Fibroblast of skin of right quadriceps (primary cell): ENCODE measurements at regions not wholly inside any gene's neighbourhood (a gene's known extent, or its start where the extent isn't known, plus 50 kb on each side); places are given as distances from the start of the nearest gene placed in this dataset.
A peak's percentile ranks its signal among the peaks of the same experiment; 100 is the strongest.
"Not testable (repeated sequence)": the region's sequence is repeated elsewhere in the genome, so short reads cannot be mapped to it uniquely, and the experiment has no call there.

Experiments
- DNase-seq: peaks from one replicate; pipeline ENCODE4 v3.0.0-alpha.2; 2013

DNA sequence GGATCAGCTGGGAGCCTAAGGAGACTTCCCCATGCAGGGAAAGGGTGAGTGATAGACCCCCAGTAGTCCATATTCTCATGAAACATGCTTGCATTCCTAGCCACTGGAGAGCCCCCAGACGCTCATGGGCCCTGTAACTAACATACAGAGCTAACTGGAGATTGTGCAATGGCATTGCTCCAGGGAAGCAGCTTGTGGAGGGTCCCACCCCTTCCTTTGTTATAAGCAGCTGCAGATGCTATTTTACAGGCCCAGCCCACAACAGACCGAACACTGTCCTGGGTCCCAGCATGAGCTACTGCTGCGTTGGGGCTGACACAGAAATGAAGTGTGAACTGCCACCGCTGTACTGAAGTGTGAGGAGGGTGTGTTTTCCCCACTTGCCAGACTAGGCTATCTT is 1465.7 kb upstream of the DIAPH2 start:
- DNase-seq = no peak

DNA sequence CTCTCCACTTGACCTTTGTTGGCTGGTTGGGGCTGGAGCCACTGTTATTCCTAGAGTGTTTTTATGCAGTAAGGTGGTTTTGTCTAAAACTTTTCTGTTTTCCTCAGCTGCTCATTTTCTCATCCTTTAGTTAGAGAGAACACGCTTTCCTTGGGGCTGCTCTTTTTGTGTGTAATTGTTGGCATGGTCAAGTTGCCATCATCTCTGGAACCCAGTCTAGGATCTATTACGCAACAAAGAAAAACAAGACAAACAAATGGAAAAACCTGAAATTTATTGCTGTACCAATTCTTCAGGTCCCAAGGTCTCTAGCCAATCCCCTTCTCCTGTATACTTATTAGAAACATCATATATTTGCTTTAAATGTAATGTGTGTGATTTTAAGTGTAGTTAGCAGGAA is 1436.3 kb upstream of the DIAPH2 start:
- DNase-seq = no peak

DNA sequence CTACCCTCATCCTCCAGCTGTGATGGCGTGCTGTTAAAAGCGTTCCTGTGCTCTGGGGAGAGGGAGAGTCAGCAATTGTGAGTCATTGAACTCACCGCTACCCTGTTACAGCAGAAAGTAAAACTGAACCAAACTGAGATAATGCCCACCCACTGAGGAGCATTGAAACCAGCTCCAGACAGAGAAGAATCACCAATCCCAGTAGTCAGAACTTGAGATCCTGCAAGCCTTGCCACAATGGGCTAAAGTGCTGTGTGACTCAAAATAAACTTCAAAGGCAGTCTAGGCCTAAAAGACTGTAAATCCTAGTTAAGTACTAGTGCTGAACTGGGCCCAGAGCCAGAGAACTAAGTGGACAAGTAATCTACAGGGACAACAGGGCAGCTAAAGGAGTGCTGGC is 1394.2 kb upstream of the DIAPH2 start:
- DNase-seq = no peak

DNA sequence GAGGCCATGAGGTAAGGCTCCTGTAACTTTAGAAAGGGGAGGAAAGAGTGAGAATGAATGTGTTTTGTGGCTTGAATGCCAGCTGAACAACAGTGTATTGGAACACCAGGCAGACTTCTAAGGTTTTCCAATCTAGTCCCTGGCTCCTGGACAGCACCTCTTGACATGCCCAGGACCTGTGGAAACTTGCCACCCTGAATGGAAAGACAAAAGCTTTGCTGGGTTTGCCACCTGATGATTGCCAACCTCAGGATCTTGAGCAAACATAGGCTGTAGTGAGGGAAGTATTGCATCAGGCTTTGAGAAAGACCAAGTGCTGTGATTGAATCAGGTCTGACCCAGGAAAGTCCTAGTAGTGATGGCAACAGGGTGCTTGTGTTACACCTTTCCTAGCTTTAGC is 1393.1 kb upstream of the DIAPH2 start:
- DNase-seq = no peak

DNA sequence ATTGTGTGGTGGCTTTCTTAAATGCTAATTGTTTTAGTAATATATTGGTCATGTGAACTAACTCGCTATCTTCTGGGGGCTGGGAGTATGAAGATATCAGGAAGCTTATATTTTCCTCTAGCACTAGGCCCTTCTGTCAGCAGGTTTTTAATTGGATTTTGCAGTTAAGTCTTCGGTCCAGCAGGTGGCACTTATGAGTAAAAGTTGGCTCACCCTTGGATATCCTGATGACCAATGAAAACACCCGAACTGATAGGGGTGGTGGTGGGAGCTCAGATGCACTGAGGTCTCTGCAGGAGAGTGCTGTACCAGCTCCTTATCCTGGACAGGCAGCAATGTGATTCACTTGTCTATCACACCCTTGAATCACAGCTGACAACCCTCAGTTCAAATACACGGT is 1365.8 kb upstream of the DIAPH2 start:
- no peak for DNase-seq

DNA sequence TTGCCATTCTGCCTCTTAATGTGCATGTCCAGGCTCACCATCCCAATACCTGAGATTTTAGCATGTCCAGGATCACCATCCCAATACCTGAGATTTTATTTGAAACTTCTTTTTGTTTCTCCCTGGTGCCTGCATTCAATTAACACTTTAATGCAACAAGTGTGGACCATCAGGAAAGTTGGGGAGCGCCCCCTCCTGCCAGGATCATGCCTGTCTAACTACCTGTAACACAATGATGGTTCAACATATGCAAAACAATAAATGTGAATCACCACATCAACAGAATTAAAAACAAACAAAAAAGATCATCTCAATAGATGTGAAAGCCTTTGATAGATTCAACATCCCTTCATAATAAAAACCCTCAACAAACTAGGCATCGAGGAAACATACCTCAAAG is 1359.5 kb upstream of the DIAPH2 start:
- no peak for DNase-seq

DNA sequence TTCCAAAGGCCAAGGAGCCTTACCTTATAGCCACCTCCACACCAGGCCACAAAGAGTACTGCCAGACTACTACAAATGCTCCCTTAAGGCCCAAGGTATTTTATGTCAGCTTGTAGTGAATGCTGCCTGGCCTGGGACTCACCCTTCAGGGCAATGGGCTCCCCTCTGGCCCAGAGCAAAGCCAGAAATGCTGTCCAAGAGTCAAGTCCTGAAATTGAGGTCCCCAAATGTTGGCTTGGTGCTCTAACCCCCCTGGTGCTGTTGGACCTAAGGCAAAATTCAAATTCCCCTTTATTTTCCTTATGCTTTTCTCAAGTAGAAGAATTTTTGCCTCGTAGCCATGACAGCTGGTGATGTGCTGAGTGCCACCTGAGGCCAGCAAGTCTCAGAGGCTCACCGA is 1354.3 kb upstream of the DIAPH2 start:
- no peak for DNase-seq

DNA sequence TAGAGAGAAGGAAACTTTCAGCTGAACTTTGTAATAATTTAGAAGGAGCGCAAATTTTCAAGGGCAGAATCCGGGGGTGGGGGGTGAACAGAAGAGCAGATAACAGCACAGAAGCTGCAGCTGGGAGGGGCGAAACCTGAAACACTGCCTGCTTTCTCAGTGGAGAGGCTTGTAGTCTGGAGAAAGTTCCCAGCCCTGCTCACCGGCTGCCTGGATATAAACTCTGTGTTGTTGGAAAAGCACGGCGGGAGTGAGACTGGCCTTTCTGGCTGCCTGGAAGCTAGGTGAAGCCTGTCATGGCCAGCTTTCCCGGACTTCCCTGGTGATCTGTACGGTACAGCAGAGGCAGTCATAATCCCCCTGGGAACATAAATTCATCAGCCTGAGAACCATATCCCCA is 1352.1 kb upstream of the DIAPH2 start:
- no peak for DNase-seq

DNA sequence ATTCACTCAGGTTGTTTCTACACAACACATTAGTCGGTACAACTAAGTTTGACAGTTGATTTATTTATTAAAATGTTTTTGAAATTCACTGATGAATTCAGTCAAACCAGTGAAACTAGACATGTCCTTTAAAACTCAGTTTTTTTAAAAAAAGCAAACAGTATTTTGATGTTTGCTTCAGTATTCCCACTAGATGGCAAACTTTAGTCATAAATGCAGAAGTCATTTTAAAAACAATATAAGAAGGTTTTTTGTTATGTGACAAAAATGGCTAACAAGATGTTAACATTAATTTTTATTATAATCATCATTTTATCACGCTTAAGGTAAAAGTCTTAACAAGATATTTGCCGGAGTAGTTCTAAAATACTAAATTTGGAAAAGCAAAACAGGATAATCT is 1337.8 kb upstream of the DIAPH2 start:
- DNase-seq = no peak

DNA sequence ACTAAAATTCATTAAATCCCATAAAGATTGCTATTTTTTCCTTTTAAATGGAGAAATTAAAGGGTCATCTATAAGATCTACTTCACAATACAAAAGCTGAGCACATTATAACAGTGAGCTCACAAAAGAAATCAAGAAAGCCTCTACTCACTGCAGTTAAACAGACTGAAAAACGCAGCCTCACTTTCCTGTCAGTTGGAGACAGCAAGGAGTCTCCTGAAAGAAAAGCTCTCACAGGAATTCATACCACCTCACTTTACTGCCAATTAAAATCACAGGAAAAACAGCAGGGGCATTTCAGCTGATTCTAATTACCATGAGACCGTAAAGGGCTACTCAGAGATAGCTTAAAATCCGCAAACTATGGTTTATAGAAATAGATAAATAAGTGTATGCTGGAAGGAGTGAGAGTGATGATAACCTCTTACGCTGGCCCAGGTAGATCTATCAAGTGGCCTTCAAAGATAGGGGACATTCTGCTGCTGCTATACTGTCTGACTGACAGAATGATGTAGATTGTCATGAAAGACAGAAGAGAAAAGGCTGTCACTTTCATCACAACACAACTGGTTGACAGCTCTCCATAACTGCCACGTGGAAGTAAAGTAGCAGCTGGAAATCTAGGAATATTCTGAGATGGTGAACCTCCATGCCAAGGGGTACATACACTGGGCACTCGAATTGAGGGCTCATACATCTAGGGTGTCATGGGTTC is 1333.7 kb upstream of the DIAPH2 start:
- DNase-seq = no peak

DNA sequence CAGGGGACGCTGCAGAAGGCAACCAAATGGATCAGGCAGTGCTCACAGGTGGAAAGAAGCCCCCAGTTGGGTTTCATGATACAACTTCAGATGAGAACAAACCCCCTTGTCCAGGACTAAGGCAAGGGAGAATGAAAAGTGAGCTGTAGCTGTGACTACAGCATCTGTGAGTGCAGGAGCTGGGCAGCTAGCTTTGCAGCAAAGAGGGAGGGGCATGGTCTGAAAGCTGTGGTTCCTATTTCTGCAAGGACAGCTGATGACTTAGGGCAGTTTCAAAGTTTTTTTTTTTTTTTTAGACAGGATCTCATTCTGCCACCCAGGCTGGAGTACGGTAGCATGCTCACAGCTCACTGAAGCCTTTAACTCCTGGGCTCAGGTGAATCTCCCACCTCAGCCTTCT is 1317.4 kb upstream of the DIAPH2 start:
- DNase-seq = no peak

DNA sequence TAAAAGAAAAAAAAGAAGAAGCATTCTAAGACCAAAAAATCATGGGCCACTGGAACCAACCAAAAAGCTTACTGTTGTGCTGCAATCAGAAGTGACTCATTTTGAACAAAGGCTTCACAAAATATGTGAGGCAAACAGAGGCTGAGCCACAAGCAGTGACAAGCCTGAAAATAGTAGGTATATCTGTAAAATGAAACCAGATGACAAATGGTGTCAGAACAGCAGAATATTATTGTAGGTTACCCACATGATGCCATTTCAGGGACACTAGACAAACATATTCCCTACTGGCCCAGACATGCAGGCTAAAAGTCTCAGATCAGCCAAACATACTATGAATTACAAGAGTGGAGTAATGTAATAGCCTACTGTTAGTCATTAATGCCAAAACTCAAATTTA is 1301.8 kb upstream of the DIAPH2 start:
- DNase-seq = no peak

DNA sequence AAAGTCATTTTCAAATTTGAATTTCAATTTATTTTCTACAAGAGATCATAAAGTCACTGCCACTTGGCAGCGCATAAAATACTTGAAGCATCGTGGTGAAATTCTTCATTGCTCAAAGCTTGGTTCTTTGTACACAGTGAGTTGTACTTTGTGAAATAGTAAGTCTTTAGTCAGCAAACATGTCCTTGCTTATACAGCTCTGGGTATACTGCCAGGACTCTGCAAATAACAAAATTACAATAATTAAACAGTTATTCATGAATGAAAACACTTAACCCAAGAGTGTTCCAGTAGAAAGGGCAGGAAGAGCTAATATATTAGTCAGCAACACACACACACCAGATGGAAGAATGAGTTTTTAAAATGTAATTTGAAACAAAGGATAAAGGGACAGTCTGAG is 1300.9 kb upstream of the DIAPH2 start:
- DNase-seq = no peak

DNA sequence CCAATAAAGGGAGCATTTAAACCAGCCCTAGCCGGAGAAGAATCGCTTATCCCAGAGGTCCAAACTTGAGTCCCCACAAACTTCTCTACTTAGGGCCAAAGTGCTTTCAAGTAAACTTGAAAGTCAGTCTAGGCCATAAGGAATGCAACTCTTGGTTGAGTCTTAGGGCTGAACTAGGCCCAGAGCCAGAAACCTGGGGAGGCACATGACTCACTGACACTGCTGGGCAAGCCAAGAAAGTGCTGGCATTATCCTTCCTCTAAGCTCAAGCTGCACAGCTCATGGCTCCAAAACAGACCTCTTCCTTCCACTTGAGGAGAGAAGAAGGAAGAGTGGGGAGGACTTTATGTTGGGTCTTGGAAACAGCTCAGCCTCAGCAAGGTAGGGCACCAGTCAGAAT is 1257.3 kb upstream of the DIAPH2 start:
- peak; percentile 9 for DNase-seq

DNA sequence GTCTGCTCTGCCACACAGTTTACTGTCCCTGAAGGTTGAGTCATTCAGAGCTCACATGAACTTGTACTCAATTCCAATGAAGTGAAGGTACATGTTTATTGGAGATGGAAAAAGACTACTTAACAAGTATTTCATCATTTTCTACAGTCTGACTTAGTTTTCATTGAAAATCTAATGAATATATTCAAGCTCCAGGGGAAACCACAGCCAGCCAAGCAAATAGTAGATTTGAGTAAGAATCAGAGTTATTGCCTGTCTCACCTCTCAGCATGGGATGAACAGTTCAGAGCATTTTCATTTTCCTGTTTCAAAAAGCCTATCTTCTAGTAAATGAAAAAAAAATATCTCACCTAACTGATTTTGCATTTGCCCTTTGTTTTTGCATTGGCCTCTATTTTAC is 1249.4 kb upstream of the DIAPH2 start:
- no peak for DNase-seq

DNA sequence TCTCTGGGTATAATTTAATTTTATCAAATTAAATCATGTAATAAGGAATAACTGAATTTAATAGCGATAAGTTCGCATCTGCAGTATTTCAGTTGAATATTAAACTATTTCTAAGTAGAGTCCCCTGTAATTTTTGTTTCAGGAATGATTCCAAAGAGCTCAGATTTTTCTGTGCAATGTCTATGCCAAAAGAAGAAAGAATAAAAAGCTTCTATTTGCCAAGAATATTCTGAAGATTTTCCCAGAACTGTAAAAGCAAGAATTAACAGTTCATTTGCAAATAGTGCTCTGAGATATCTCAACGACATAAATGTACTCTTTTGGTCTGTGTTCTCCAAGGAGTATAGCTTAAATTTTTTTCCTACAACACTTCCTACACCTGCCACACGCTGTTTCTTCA is 1242.8 kb upstream of the DIAPH2 start:
- DNase-seq = no peak

DNA sequence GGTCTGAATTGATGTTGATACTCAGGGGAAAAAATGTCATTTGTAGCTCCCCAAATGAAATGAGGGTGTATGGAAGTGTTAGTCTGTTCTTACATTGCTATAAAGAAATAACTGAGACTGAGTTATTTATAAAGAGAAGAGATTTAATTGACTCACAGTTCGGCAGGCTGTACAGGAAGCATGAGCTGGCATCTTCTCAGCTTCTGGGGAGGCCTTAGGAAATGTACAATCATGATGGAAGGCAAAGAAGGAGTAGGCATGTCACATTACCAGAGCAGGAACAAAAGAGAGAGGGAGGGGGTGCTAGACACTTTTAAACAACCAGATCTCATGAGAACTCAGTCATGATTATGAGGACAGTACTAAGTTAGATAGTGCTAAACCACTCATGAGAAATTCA is 1199.9 kb upstream of the DIAPH2 start:
- no peak for DNase-seq

DNA sequence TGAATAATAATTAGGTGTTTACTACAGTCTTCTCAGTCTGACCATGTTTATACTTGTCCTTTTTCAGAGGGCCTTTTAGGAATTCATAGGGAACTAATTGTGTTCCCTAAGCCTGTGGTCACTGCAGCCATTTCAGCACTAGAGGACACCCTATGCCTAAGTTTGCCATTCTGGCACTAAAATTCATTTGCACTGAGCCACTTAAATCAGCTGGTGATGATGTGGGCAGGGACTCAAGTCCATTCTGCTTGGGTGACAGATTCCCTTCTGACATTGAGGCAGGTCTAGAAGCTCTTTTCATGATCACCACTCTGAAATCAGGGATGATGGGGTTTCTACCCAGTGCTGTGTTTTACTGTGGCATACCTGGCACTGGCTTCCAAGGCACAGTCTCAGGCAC is 1178.9 kb upstream of the DIAPH2 start:
- no peak for DNase-seq

DNA sequence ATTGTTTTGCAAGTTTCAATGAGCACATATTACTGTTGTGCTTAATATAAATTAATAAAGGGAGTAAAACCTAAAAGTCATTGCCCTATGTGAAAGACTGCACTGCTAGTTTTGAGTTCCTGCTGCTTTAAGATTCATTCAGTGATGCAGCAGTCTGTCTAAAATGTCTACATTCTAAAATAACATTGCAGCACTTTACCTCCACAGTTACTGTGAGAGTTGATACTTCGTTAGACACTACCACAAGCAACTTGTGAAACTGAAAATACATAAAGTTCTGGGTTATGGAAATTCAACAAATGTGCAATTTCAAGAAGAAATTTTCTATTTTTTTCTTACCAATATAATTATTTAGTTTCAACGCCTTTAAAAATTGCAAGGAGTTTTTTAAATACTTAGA is 1175.2 kb upstream of the DIAPH2 start:
- DNase-seq = no peak

DNA sequence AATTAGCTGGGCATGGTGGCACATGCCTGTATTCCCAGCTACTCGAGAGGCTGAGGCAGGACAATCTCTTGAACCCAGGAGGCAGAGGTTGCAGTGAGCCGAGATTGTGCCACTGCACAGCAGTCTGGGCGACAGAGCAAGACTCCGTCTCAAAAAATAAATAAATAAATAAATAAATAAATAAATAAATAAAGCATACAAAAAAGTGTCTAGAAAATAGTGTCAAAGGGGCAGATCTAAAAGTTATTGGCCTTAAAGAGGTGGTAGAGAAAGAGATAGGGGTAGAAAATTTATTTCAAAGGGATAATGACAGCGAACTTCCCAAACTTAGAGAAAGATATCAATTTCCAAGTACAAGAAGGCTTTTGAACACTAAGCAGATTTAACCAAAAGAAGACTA is 1160.6 kb upstream of the DIAPH2 start:
- not testable (repeated sequence) for DNase-seq

DNA sequence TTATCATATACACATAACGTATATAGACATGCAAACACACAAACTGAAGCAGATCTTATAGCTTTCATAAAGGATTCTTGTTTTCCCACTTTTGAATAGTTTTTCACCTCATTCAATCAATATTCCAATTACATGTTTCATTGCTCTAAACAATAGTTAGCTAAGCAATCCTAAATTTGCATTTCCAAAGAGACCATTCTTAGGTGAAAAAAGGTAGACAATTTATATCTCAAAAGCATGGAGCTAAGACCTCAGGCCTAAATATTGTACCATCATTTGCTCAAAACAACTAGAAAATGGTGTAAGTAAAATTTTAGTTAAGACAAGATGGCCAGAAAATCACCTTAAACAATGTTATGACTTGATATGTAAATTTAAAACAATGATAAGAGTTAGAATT is 1148.5 kb upstream of the DIAPH2 start:
- DNase-seq = no peak

DNA sequence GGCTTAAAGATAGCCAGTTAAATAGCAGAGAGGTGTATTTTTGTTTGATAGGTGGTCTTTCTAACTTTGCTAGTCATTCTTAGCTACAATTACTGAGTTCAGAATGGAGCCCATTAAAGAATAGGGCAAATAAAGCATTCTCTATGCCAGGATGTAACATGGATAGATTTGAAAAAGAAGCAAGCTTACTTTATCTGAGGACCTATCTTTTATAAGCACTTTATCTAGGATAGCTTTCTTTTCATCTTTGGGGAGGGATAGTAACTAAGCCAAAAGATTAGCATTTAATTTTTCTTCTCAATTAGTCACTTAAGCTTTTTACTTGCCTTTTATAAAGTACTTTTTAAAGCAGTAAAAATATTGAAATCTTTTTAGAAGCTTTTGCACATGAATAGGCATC is 1148.0 kb upstream of the DIAPH2 start:
- DNase-seq = no peak

DNA sequence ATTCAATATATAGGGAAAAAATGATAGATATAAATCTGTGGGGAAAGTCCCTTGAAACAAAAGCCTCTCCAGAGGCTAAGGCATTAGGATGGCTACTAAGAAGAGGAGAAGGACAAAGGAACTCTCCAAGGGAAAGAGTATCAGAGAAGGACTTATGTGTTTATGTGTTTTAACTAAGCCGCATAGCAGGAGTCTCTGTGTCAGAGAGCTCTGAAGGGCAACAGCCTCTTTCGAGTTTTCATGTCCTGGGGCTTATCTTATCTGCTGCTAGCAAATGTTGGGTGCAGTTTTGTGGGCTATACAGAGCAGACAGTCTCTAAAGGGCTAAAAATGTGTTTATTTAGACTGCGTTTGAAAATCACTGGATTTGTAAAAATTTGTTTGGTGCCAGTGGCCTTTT is 1145.6 kb upstream of the DIAPH2 start:
- no peak for DNase-seq

DNA sequence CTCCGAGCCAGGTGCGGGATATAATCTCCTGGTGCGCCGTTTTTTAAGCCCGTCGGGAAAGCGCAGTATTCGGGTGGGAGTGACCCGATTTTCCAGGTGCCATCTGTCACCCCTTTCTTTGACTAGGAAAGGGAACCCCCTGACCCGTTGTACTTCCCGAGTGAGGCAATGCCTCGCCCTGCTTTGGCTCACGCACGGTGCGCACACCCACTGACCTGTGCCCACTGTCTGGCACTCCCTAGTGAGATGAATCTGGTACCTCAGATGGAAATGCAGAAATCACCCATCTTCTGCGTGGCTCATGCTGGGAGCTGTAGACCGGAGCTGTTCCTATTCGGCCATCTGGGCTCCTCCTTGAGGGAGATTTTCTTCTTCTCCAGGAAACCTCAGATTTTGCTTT is 1135.1 kb upstream of the DIAPH2 start:
- not testable (repeated sequence) for DNase-seq

DNA sequence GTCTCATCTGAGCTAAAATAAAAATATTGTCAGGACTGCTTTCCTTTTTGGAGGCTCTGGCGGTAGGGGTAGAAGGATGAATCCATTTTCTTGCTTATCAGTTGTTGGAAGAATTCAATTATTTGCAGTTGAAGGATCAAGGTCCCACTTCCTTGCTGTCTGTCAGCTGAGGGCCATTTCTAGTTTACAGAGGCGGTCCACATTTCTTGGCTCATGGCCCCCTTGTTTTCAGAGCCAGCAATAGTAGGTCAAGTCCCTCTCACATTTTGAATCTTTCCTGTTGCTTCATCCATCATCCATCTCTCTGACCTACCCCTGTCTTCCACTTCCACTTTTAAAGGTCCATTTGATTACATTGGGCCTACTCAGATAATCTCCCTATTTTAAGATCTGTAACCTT is 1099.3 kb upstream of the DIAPH2 start:
- no peak for DNase-seq

DNA sequence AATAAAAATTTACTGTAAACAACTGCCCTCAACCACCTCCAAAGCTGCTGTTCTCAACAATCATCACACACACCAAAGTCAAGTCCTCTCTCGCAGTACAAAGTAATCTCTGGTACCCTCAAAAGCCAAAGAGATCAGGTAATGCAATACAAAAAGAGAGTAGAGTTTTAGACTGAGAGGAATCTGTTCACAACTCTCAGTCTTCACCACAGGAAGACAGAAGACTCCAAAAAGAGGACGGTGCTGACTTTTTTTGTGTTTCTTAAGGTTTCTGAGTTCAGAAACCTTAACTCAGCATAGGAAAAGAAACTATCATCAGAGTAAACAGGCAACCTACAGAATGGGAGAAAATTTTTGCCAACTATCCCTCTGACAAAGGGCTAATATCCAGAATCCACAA is 1072.3 kb upstream of the DIAPH2 start:
- DNase-seq = no peak
